IPS-20b (cell line): ENCODE measurements at regions not wholly inside any gene's neighbourhood (a gene's known extent, or its start where the extent isn't known, plus 50 kb on each side); places are given as distances from the start of the nearest gene placed in this dataset.
"Not testable (repeated sequence)": the region's sequence is repeated elsewhere in the genome, so short reads cannot be mapped to it uniquely, and the experiment has no call there.

Experiments used
- H3K27ac ChIP-seq: one replicate; pipeline ENCODE4 v1.5.1; 2013; ENCODE audit warnings: low read length
- H3K27me3 ChIP-seq: 2 replicates; pipeline ENCODE4 v1.6.1; 2013; ENCODE audit warnings: mild to moderate bottlenecking, low read length, inconsistent platforms; ENCODE audit not compliant: insufficient read depth
- H3K36me3 ChIP-seq: 2 replicates; pipeline ENCODE4 v1.6.1; 2013; ENCODE audit warnings: low read depth, mild to moderate bottlenecking, inconsistent platforms, low read length, moderate library complexity; ENCODE audit not compliant: insufficient read depth
- H3K4me1 ChIP-seq: 2 replicates; pipeline ENCODE4 v1.6.1; 2013; ENCODE audit warnings: mild to moderate bottlenecking, control low read depth, inconsistent platforms, low read length, moderate library complexity; ENCODE audit not compliant: insufficient read depth
- H3K4me3 ChIP-seq: 2 replicates; pipeline ENCODE4 v1.5.1; 2013; ENCODE audit warnings: mild to moderate bottlenecking, low read length, inconsistent platforms
- H3K9ac ChIP-seq: 2 replicates; pipeline ENCODE4 v1.6.1; 2013; ENCODE audit warnings: low read depth, mild to moderate bottlenecking, inconsistent platforms, low read length, moderate library complexity
- H3K9me3 ChIP-seq: 2 replicates; pipeline ENCODE4 v1.6.1; 2013; ENCODE audit warnings: mild to moderate bottlenecking, low read depth, low read length, inconsistent platforms; ENCODE audit not compliant: insufficient read depth

DNA sequence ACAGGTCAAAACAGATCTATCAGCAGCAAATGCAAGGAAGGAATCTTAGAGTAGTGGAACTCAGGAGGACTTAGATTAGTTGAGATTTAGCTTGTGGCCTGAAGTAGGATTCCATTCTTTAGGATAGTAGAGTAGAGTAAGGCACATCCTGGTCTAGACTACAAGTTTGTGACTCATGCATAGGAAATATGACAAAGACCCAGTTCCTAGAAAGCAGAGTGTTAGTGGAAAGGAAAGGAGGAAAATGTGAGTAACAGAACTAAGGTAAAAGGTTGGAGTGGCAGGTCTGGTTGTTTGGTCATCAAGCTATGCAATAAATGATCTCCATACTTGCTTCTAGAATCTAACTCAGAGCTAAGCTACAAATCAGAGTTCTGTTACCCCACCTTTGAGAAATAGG, 595.0 kb downstream of the ACTRT1 start:
- Histone ChIP-seq H3K4me3 (no peak overlapping the region), H3K9me3 (no peaks in the 10 kb centered on the region), H3K27me3 (no peaks in the 10 kb centered on the region), H3K4me1 (peaks cover 5% of the 10 kb centered on the region; the same call in 1 of the 2 replicates), H3K9ac (no peak overlapping the region), H3K27ac (no peak overlapping the region), H3K36me3 (no peaks in the 10 kb centered on the region)

DNA sequence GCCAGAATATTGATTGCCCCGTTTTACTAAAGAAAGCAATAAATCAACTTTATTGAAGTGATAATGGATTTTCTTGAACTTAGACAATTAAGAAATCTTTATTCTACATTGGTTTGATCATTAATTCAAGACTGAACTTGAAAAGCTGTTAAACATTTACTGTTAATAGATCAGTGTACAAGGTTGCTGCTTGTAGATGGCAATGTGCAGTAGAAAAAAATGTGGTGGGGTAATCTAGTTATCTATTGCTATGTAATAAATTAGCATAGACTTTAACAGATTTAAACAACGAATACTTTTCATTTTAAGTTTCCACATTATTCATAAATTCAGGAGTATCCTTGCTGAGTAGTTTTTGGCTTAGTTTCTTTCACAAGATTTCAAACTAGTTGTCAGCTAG, 612.5 kb downstream of the ACTRT1 start:
- H3K4me1 ChIP-seq = no peaks in the 10 kb centered on the region
- no peaks in the 10 kb centered on the region for H3K36me3 ChIP-seq
- no peak overlapping the region for H3K4me3 ChIP-seq
- no peaks in the 10 kb centered on the region for H3K9me3 ChIP-seq
- no peak overlapping the region for H3K9ac ChIP-seq
- H3K27ac ChIP-seq = no peak overlapping the region
- no peaks in the 10 kb centered on the region for H3K27me3 ChIP-seq

GRCh38 chrX:127405946-127406345, 586.4 kb downstream of the PRR32 start:
- Histone ChIP-seq H3K27ac (no peak overlapping the region), H3K9me3 (no peaks in the 10 kb centered on the region), H3K9ac (no peak overlapping the region), H3K4me3 (no peak overlapping the region), H3K36me3 (no peaks in the 10 kb centered on the region), H3K27me3 (no peaks in the 10 kb centered on the region), H3K4me1 (no peaks in the 10 kb centered on the region)

DNA sequence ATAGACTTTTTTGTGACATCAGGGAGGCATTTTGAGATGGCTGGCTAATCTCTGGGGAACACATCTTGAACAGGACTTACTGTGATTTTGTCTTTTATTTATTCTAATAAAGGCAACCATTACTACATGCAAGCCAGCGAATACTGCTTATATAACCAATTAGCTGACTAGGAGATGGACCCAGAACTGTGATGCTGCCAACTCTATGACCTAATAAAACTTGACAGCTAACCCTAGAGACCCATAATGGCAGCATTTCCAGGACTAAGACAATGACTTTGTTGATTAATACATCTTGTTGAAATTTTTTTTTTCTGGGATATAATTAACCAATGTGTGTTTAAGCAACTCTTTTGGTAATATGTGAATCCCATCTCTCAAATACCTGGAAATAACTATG, 584.6 kb downstream of the PRR32 start:
- Histone ChIP-seq H3K27ac (no peak overlapping the region), H3K36me3 (no peaks in the 10 kb centered on the region), H3K27me3 (no peaks in the 10 kb centered on the region), H3K4me3 (no peak overlapping the region), H3K4me1 (no peaks in the 10 kb centered on the region), H3K9ac (no peak overlapping the region), H3K9me3 (no peaks in the 10 kb centered on the region)

DNA sequence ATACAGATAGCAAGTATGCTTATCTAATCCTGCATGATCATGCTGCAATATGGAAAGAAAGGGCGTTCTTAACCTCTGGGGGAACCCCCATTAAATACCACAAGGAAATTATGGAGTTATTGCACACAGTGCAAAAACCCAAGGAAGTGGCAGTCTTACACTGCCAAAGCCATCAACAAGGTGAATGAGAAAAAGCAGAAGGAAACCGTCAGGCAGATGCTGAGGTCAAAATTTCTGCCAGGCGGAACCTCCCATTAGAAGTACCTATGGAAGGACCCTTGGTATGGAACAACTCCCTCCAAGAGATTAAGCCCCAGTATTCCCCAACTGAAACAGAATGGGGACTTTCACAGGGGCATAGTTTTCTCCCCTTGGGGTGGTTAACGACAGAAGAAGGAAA, 580.7 kb downstream of the PRR32 start:
- not testable (repeated sequence) for H3K4me3 ChIP-seq, H3K9ac ChIP-seq, H3K27ac ChIP-seq, H3K9me3 ChIP-seq, H3K4me1 ChIP-seq, H3K27me3 ChIP-seq, H3K36me3 ChIP-seq

- Histone ChIP-seq H3K4me1 (no peaks in the 10 kb centered on the region), H3K9ac (no peak overlapping the region), H3K27me3 (no peaks in the 10 kb centered on the region), H3K36me3 (no peaks in the 10 kb centered on the region), H3K4me3 (no peak overlapping the region), H3K9me3 (no peaks in the 10 kb centered on the region), H3K27ac (no peak overlapping the region)
Measured at GRCh38 chrX:127390316-127390715, 570.8 kb downstream of the PRR32 start.

GRCh38 chrX:127389900-127390299, 570.4 kb downstream of the PRR32 start:
- Histone ChIP-seq H3K4me1 (no peaks in the 10 kb centered on the region), H3K27me3 (no peaks in the 10 kb centered on the region), H3K9me3 (no peaks in the 10 kb centered on the region), H3K4me3 (no peak overlapping the region), H3K9ac (no peak overlapping the region), H3K27ac (no peak overlapping the region), H3K36me3 (no peaks in the 10 kb centered on the region)
